ENCODE measurements at regions not wholly inside any gene's neighbourhood (a gene's known extent, or its start where the extent isn't known, plus 50 kb on each side); places are given as distances from the start of the nearest gene placed in this dataset.

DNA sequence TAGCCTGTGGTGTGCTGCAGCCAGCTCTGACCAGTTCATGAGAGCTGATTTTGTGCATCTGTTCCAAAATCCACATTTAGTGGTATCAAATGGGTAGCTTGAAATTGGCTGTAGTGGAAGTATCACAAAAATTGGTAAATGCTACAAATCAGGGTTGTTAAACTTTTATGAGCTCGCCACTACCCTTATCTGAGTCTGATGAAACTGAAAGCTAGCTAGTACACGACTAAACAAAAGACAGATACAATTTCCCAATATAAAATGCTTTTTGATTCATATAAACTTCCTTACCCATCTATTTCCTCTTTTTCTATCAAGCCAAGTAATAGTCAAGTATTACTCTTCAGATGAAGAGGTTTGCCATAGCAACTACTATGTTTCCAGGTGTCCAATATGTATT, 392.0 kb downstream of the TMEM161B start:
- Histone ChIP-seq H3K9me3 (no peaks in the 10 kb centered on the region), H3K27ac (no peak overlapping the region), H3K27me3 (no peaks in the 10 kb centered on the region), H3K4me1 (no peaks in the 10 kb centered on the region), H3K36me3 (replicated peaks in 1 of 2; ENCODE audit: insufficient read depth in 1 of 2, low read depth in 2 of 2) (no peaks in the 10 kb centered on the region), H3K4me3 (no peak overlapping the region)
- WGBS, 2 donors = 43 to 46% methylated on average over 2 of the region's 2 CpGs
- TF ChIP-seq, protein P1, sequence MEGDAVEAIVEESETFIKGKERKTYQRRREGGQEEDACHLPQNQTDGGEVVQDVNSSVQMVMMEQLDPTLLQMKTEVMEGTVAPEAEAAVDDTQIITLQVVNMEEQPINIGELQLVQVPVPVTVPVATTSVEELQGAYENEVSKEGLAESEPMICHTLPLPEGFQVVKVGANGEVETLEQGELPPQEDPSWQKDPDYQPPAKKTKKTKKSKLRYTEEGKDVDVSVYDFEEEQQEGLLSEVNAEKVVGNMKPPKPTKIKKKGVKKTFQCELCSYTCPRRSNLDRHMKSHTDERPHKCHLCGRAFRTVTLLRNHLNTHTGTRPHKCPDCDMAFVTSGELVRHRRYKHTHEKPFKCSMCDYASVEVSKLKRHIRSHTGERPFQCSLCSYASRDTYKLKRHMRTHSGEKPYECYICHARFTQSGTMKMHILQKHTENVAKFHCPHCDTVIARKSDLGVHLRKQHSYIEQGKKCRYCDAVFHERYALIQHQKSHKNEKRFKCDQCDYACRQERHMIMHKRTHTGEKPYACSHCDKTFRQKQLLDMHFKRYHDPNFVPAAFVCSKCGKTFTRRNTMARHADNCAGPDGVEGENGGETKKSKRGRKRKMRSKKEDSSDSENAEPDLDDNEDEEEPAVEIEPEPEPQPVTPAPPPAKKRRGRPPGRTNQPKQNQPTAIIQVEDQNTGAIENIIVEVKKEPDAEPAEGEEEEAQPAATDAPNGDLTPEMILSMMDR (IDR thresholded peaks at IDR 0.05) = no peak
- no peak for TF ChIP-seq POLR2A (IDR thresholded peaks at IDR 0.05)
- ATAC-seq (no peak), DNase-seq (no peak)
- intact Hi-C loops (cut with DNase I) = no loop called here

GRCh38 chr5:87872986-87873385, 395.7 kb downstream of the TMEM161B start:
- intact Hi-C loops (cut with DNase I) = no loop called here
- Histone ChIP-seq H3K9me3 (no peaks in the 10 kb centered on the region), H3K4me1 (no peaks in the 10 kb centered on the region), H3K27ac (no peak overlapping the region), H3K36me3 (replicated peaks in 1 of 2; ENCODE audit: insufficient read depth in 1 of 2, low read depth in 2 of 2) (no peaks in the 10 kb centered on the region), H3K4me3 (no peak overlapping the region), H3K27me3 (no peaks in the 10 kb centered on the region)
- WGBS, 2 donors = 23 to 25% methylated on average over 3 of the region's 3 CpGs
- DNase-seq = no peak
- TF ChIP-seq, protein P1 (IDR thresholded peaks at IDR 0.05) = no peak
- no peak for TF ChIP-seq POLR2A (IDR thresholded peaks at IDR 0.05)
- no peak for ATAC-seq

- Histone ChIP-seq H3K9me3 (no peaks in the 10 kb centered on the region), H3K4me3 (no peak overlapping the region), H3K27ac (no peak overlapping the region), H3K36me3 (replicated peaks in 1 of 2; ENCODE audit: insufficient read depth in 1 of 2, low read depth in 2 of 2) (no peaks in the 10 kb centered on the region), H3K4me1 (no peaks in the 10 kb centered on the region), H3K27me3 (no peaks in the 10 kb centered on the region)
- TF ChIP-seq, protein P1 (IDR thresholded peaks at IDR 0.05) = no peak
- no peak for TF ChIP-seq POLR2A (IDR thresholded peaks at IDR 0.05)
- no peak for DNase-seq
- no peak for ATAC-seq
- 81 to 83% methylated on average over 1 of the region's 1 CpG for WGBS, 2 donors
- intact Hi-C loops (cut with DNase I) = no loop called here
Measured at GRCh38 chr5:87868792-87869191, 399.9 kb downstream of the TMEM161B start.

DNA sequence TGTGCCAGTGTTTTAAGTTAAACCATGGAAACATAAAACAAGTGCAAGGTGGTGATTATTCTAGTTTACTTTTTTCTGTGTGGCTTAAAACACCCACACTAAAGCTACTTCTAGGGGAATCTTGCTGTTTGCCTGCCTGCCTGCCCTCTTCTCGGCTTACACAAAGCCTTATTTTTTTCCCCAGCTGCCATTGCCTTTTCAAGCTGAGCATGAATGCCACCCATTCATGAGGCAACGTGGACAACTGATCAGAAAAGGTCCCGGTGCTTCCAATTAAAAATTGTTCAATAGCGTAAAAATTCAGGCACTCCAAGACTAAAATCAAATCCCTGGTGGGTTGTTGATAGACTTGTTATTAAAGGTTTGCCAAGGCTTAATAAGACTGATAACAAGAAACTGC, 401.4 kb downstream of the TMEM161B start:
- Histone ChIP-seq H3K4me3 (no peak overlapping the region), H3K9me3 (no peaks in the 10 kb centered on the region), H3K27ac (no peak overlapping the region), H3K27me3 (no peaks in the 10 kb centered on the region), H3K4me1 (no peaks in the 10 kb centered on the region), H3K36me3 (replicated peaks in 1 of 2; ENCODE audit: insufficient read depth in 1 of 2, low read depth in 2 of 2) (no peaks in the 10 kb centered on the region)
- intact Hi-C loops (cut with DNase I) = no loop called here
- TF ChIP-seq POLR2A (IDR thresholded peaks at IDR 0.05) = no peak
- TF ChIP-seq, protein P1 (IDR thresholded peaks at IDR 0.05) = no peak
- no peak for DNase-seq
- no peak for ATAC-seq
- WGBS, 2 donors = 28 to 36% methylated on average over 4 of the region's 4 CpGs

DNA sequence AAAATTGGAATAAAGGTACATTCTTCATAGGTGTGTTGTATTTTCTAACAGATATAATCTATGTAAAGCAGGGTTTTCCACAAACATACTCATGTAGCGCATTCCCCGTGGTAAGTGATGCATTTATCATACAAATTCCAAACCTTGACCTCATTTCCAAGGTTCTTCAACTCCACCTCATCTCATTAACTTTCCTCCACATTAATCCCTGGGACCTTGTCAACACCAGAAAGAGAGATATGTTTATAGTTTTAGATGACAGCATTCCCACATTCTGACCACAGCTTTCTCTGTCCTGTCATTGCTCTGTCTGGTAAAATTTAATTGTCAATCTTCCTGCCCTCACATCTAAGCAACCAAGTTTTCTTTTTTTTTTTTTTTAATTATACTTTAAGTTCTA, 415.1 kb downstream of the TMEM161B start:
- ATAC-seq = no peak
- intact Hi-C loops (cut with DNase I) = no loop called here
- 62 to 63% methylated on average over 2 of the region's 2 CpGs for WGBS, 2 donors

More for the DNA sequence above, 415.1 kb downstream of the TMEM161B start:
- Histone ChIP-seq H3K27me3 (peaks cover 0 to 4% of the 10 kb centered on the region in 2 donors), H3K4me3 (no peak overlapping the region), H3K27ac (no peak overlapping the region), H3K36me3 (replicated peaks in 1 of 2; ENCODE audit: insufficient read depth in 1 of 2, low read depth in 2 of 2) (no peaks in the 10 kb centered on the region), H3K4me1 (no peaks in the 10 kb centered on the region), H3K9me3 (no peaks in the 10 kb centered on the region)
- TF ChIP-seq POLR2A (IDR thresholded peaks at IDR 0.05) = no peak
- TF ChIP-seq, protein P1 (IDR thresholded peaks at IDR 0.05) = no peak
- DNase-seq = no peak

Measured in body of pancreas (tissue), 4 donors.